Peyer's patch (tissue), 4 donors: ENCODE measurements at regions not wholly inside any gene's neighbourhood (a gene's known extent, or its start where the extent isn't known, plus 50 kb on each side); places are given as distances from the start of the nearest gene placed in this dataset.

Experiments used
- CTCF ChIP-seq, 6 experiments: fragments of 450-650 bp in 4 of 6; fragments of 200-600 bp in 2 of 6; sonication (generic) in 1 of 6; IDR thresholded peaks; one replicate each; pipeline ENCODE4 v1.5.1; 2017 to 2019; ENCODE audit warnings: antibody characterized with exemption in 6 of 6, mild to moderate bottlenecking in 3 of 6, moderate library complexity in 1 of 6
- POLR2A ChIP-seq, 2 donors: fragments of 450-650 bp; IDR thresholded peaks; one replicate each; pipeline ENCODE4 v1.5.1; 2017; ENCODE audit warnings: antibody characterized with exemption in 2 of 2, mild to moderate bottlenecking in 2 of 2, moderate library complexity in 2 of 2

GRCh38 chr6:16834242-16834641 lies 73.0 kb upstream of the ATXN1 start:
- TF ChIP-seq CTCF (IDR thresholded peaks at IDR 0.05) (no peak), POLR2A (IDR thresholded peaks at IDR 0.05) (no peak)
